ENCODE measurements at regions not wholly inside any gene's neighbourhood (a gene's known extent, or its start where the extent isn't known, plus 50 kb on each side); places are given as distances from the start of the nearest gene placed in this dataset.

DNA sequence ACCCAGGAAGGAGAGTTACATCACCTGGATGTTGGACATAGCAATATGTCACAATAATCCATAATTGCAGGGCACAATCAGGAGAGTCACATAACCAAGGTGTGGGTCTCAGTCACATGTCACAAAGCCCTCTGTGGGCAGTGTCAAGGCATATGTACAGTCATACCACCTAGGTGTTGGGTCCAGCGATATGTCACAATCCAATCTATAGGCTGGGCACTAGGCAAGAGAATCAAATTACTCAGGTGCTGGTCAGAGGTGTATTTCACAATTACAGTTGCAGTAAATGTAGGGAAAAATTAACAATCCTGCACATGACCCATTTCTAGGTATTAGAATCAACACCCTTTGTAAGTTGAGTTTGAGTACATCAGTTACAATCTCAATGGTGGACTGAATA lies 126.2 kb upstream of the ZNF91 start (continued):
- TF ChIP-seq, protein P1, sequence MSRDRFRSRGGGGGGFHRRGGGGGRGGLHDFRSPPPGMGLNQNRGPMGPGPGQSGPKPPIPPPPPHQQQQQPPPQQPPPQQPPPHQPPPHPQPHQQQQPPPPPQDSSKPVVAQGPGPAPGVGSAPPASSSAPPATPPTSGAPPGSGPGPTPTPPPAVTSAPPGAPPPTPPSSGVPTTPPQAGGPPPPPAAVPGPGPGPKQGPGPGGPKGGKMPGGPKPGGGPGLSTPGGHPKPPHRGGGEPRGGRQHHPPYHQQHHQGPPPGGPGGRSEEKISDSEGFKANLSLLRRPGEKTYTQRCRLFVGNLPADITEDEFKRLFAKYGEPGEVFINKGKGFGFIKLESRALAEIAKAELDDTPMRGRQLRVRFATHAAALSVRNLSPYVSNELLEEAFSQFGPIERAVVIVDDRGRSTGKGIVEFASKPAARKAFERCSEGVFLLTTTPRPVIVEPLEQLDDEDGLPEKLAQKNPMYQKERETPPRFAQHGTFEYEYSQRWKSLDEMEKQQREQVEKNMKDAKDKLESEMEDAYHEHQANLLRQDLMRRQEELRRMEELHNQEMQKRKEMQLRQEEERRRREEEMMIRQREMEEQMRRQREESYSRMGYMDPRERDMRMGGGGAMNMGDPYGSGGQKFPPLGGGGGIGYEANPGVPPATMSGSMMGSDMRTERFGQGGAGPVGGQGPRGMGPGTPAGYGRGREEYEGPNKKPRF (IDR thresholded peaks at IDR 0.05; ENCODE audit: low read depth, low read length), result no peak
- TF ChIP-seq SRSF3 (IDR thresholded peaks at IDR 0.05; ENCODE audit: insufficient read depth, low read length) (no peak), RBM34 (IDR thresholded peaks at IDR 0.05; ENCODE audit: borderline replicate concordance, insufficient read depth, low read length) (no peak), SAFB2 (IDR thresholded peaks at IDR 0.05; ENCODE audit: borderline replicate concordance, low read depth, low read length, severe bottlenecking) (no peak)

DNA sequence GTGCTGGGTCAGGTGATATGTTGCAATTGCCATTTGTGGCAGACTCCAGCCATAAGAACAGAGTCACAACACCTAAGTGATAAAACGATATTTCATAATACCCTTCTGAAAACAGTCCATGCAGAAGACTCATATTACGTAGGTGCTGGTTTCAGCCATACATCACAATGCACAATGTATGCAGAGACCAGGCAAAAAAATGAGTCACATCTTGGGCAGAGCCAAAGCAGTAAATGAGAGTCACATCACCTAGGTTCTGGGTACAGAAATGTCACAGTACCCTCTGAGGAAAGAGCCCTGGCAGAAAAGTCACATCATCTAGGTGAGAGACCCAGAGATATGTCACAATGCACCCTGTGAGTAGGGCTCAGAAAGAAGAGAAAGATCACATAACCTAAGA lies 125.2 kb upstream of the ZNF91 start:
- Histone ChIP-seq H3K27ac (ENCODE audit: extremely low read depth, low read depth, low read length) (no peak overlapping the region), H3K36me3 (ENCODE audit: control insufficient read depth, insufficient read depth, low read length) (no peaks in the 10 kb centered on the region), H3K9me1 (ENCODE audit: control insufficient read depth, insufficient read depth, low read length) (no peaks in the 10 kb centered on the region), H4K20me1 (replicated peaks; ENCODE audit: control insufficient read depth, insufficient read depth, low read length) (no peaks in the 10 kb centered on the region), H2AFZ (ENCODE audit: low read depth, low read length) (no peak overlapping the region), H3K9ac (ENCODE audit: insufficient read depth in 1 of 2, low read depth in 2 of 2, low read length in 2 of 2) (no peak overlapping the region), H3K4me3 (no peak overlapping the region), H3K4me1 (replicated peaks in 1 of 2; ENCODE audit: control insufficient read depth in 2 of 2, insufficient read depth in 2 of 2, low read length in 2 of 2) (no peaks in the 10 kb centered on the region), H3K4me2 (ENCODE audit: insufficient read depth, low read length) (no peak overlapping the region), H3K27me3 (ENCODE audit: control insufficient read depth in 2 of 2, insufficient read depth in 2 of 2, low read length in 2 of 2) (no peaks in the 10 kb centered on the region), H3K9me3 (replicated peaks; ENCODE audit: control insufficient read depth, insufficient read depth, low read depth, low read length) (no peaks in the 10 kb centered on the region; the same call in 1 of the 2 replicates), H3K79me2 (ENCODE audit: control insufficient read depth, insufficient read depth, low read length) (no peaks in the 10 kb centered on the region)
- DNase-seq (ENCODE audit: extremely low read depth in 1 of 4, low spot score in 3 of 4) (no peak), FAIRE-seq (no peak), ATAC-seq (no peak)
- CTCF ChIA-PET (ENCODE audit: low intra/inter-chr PET ratio), result no interaction called here
- WGBS (ENCODE audit: insufficient coverage, low coverage, missing lambda C conversion rate), result 3% methylated on average over 2 of the region's 2 CpGs
- BruUV-seq (replicated peaks), result no TSS peak
- in situ Hi-C loops (cut with MboI) (no loop called here), intact Hi-C loops (cut with micrococcal nuclease) (no loop called here)
- POLR2A ChIA-PET, result no interaction called here
- TF ChIP-seq, protein P2, sequence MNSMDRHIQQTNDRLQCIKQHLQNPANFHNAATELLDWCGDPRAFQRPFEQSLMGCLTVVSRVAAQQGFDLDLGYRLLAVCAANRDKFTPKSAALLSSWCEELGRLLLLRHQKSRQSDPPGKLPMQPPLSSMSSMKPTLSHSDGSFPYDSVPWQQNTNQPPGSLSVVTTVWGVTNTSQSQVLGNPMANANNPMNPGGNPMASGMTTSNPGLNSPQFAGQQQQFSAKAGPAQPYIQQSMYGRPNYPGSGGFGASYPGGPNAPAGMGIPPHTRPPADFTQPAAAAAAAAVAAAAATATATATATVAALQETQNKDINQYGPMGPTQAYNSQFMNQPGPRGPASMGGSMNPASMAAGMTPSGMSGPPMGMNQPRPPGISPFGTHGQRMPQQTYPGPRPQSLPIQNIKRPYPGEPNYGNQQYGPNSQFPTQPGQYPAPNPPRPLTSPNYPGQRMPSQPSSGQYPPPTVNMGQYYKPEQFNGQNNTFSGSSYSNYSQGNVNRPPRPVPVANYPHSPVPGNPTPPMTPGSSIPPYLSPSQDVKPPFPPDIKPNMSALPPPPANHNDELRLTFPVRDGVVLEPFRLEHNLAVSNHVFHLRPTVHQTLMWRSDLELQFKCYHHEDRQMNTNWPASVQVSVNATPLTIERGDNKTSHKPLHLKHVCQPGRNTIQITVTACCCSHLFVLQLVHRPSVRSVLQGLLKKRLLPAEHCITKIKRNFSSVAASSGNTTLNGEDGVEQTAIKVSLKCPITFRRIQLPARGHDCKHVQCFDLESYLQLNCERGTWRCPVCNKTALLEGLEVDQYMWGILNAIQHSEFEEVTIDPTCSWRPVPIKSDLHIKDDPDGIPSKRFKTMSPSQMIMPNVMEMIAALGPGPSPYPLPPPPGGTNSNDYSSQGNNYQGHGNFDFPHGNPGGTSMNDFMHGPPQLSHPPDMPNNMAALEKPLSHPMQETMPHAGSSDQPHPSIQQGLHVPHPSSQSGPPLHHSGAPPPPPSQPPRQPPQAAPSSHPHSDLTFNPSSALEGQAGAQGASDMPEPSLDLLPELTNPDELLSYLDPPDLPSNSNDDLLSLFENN (IDR thresholded peaks at IDR 0.05; ENCODE audit: low read depth in 2 of 2, low read length in 2 of 2), result no peak
- TF ChIP-seq, protein P3, sequence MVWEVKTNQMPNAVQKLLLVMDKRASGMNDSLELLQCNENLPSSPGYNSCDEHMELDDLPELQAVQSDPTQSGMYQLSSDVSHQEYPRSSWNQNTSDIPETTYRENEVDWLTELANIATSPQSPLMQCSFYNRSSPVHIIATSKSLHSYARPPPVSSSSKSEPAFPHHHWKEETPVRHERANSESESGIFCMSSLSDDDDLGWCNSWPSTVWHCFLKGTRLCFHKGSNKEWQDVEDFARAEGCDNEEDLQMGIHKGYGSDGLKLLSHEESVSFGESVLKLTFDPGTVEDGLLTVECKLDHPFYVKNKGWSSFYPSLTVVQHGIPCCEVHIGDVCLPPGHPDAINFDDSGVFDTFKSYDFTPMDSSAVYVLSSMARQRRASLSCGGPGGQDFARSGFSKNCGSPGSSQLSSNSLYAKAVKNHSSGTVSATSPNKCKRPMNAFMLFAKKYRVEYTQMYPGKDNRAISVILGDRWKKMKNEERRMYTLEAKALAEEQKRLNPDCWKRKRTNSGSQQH (CRISPR knock-in tag; IDR thresholded peaks at IDR 0.05), result no peak
- no peak for TF ChIP-seq U2AF1 (optimal IDR thresholded peaks at IDR 0.05; ENCODE audit: low read depth, low read length)
- TF ChIP-seq ZNF121 (CRISPR knock-in tag; conservative IDR thresholded peaks at IDR 0.05), result no peak
- no peak for TF ChIP-seq FUS (optimal IDR thresholded peaks at IDR 0.05; ENCODE audit: low read depth, low read length)
- TF ChIP-seq BDP1 (IDR thresholded peaks at IDR 0.05; ENCODE audit: insufficient read depth, insufficient read length), result no peak
- TF ChIP-seq CHD4 (IDR thresholded peaks at IDR 0.05; ENCODE audit: insufficient read depth, insufficient replicate concordance, low read depth, low read length, poor library complexity, severe bottlenecking), result no peak
- TF ChIP-seq ZNF24 (IDR thresholded peaks at IDR 0.05), result no peak
- TF ChIP-seq ZBED1 (IDR thresholded peaks at IDR 0.05), result no peak
- TF ChIP-seq SMARCB1 (IDR thresholded peaks at IDR 0.05; ENCODE audit: insufficient read length, low read depth), result no peak
- no peak for TF ChIP-seq ZNF551 (CRISPR knock-in tag; IDR thresholded peaks at IDR 0.05)
- TF ChIP-seq GABPB2 (CRISPR knock-in tag; conservative IDR thresholded peaks at IDR 0.05), result no peak
